Esophagus squamous epithelium (tissue), 5 donors: ENCODE measurements at regions not wholly inside any gene's neighbourhood (a gene's known extent, or its start where the extent isn't known, plus 50 kb on each side); places are given as distances from the start of the nearest gene placed in this dataset.

Experiments used
- DNase-seq: peaks from one replicate; lab custom pipeline; 2025; lab: John Stamatoyannopoulos, UW
- H3K27ac ChIP-seq, 4 donors: fragments of 200-600 bp; sonication (generic); one replicate each; pipeline ENCODE4 v1.5.1; 2016 to 2019; ENCODE audit warnings: mild to moderate bottlenecking in 1 of 4
- H3K27me3 ChIP-seq, 4 donors: fragments of 200-600 bp; sonication (generic); 1 replicate in 3 of 4; 2 replicates in 1 of 4; pipeline versions ENCODE4 v1.5.1 to v1.6.0; 2017 to 2021; ENCODE audit warnings: antibody characterized with exemption in 1 of 4
- H3K36me3 ChIP-seq, 3 donors: fragments of 200-600 bp; sonication (generic); one replicate each; pipeline ENCODE4 v1.5.1; 2016 to 2019
- H3K4me1 ChIP-seq, 3 donors: fragments of 200-600 bp; sonication (generic); one replicate each; pipeline ENCODE4 v1.5.1; 2017 to 2019
- H3K4me3 ChIP-seq, 4 donors: fragments of 200-600 bp; sonication (generic); 1 replicate in 3 of 4; 2 replicates in 1 of 4; pipeline ENCODE4 v1.5.1; 2016 to 2019; ENCODE audit warnings: mild to moderate bottlenecking in 2 of 4, moderate library complexity in 1 of 4
- H3K9me3 ChIP-seq, 3 donors: fragments of 200-600 bp; sonication (generic); one replicate each; pipeline ENCODE4 v1.5.1; 2016 to 2019
- CTCF ChIP-seq, 6 experiments: fragments of 450-650 bp in 4 of 6; fragments of 200-600 bp in 2 of 6; sonication (generic) in 2 of 6; IDR thresholded peaks; one replicate each; pipeline ENCODE4 v1.5.1; 2016 to 2019; ENCODE audit warnings: antibody characterized with exemption in 6 of 6, mild to moderate bottlenecking in 4 of 6, moderate library complexity in 4 of 6
- POLR2A ChIP-seq, 4 donors: fragments of 450-650 bp; IDR thresholded peaks; one replicate each; pipeline ENCODE4 v1.6.1; 2017; ENCODE audit warnings: antibody characterized with exemption in 4 of 4, mild to moderate bottlenecking in 4 of 4, moderate library complexity in 3 of 4
- WGBS, 2 donors: methylation state at CpG; one replicate each; pipeline ENCODE4 v1.1.5; 2018; 5-methylcytosine and 5-hydroxymethylcytosine counted together
- intact Hi-C: fragments of 100-400 bp; cut with DNase I; formaldehyde crosslinking; loops from one replicate; pipeline ENCODE4 v1.15.0; 2022
- donor health status: DM: yes; HTN: yes; CAD: no.

DNA sequence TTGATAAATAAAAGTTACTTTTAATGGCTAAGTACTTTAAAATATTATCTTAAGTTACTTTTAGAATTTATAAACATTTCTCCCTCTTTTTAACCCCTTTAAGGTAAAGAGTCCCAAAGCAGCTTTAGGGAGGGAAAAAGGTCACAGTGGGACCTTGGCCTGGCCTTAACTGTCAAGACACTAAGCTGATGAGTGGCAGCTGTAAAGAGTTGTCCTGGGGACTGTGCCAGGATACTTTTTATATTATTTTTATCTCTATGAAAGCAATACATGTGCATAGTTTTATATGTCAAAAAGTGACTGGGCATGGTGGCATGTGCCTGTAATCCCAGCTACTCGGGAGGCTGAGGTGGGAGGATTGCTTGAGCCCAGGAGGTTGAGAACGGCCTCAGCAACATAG lies 94.2 kb upstream of the RESF1 start:
- Histone ChIP-seq H3K4me3 (no peak overlapping the region), H3K36me3 (no peaks in the 10 kb centered on the region), H3K27me3 (no peaks in the 10 kb centered on the region), H3K27ac (no peak overlapping the region), H3K4me1 (no peaks in the 10 kb centered on the region), H3K9me3 (no peaks in the 10 kb centered on the region)
- DNase-seq: no peak
- TF ChIP-seq CTCF (IDR thresholded peaks at IDR 0.05) (no peak), POLR2A (IDR thresholded peaks at IDR 0.05) (no peak)
- intact Hi-C loops: no loop called here
- 48 to 69% methylated on average over 2 of the region's 2 CpGs for WGBS, 2 donors

DNA sequence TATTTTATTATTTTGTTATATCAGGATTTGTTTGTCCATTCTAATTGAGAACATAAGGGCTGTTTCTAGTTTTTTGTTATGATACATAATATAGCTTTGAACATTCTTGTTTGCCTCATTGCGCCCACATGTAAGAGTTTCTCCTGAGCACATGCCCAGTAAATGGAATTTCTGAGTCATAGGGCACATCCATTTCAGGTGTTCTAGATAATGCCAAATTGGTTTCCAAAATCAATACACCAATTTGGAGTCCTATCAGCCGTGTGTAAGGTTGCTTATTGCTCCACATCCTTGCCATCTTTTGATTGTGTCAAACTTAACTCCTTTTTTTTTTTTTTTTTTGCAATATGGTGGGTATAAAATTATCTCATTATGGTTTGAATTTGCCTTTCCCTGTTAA lies 97.9 kb upstream of the RESF1 start:
- no peaks in the 10 kb centered on the region for H3K9me3 ChIP-seq
- no peaks in the 10 kb centered on the region for H3K27me3 ChIP-seq
- WGBS, 2 donors: 35 to 77% methylated on average over 2 of the region's 2 CpGs
- no peak overlapping the region for H3K4me3 ChIP-seq
- H3K27ac ChIP-seq: no peak overlapping the region
- DNase-seq: no peak
- H3K36me3 ChIP-seq: no peaks in the 10 kb centered on the region
- H3K4me1 ChIP-seq: no peaks in the 10 kb centered on the region
- TF ChIP-seq POLR2A (IDR thresholded peaks at IDR 0.05) (no peak), CTCF (IDR thresholded peaks at IDR 0.05) (no peak)
- intact Hi-C loops: no loop called here

DNA sequence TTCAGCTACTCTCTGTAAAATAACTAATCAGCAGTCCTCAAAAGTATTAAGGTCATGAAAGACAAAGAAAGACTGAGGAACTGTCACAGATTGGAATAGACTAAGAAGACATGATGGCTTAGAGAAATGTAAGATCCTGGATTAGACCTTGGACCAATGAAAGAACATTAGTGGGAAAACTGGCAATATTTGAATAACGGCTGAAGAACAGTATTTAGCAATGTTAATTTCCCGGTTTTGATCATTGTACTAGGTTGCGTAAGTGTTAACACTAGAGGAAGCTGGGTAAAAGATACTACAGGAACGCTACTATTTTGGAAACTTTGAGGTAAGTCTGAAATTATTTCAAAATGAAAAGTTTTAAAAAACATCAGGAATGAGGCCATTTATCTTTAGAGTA lies 98.8 kb upstream of the RESF1 start:
- 77 to 81% methylated on average over 4 of the region's 4 CpGs for WGBS, 2 donors
- no peak for DNase-seq

GRCh38 chr12:31859232-31859977 lies 99.8 kb upstream of the RESF1 start:
- Histone ChIP-seq H3K4me3 (no peak overlapping the region), H3K27me3 (no peaks in the 10 kb centered on the region), H3K4me1 (no peaks in the 10 kb centered on the region), H3K27ac (no peak overlapping the region), H3K9me3 (no peaks in the 10 kb centered on the region), H3K36me3 (no peaks in the 10 kb centered on the region)
- WGBS, 2 donors: 72 to 77% methylated on average over 12 to 13 of the region's 13 CpGs
- no peak for DNase-seq
- no peak for TF ChIP-seq POLR2A (IDR thresholded peaks at IDR 0.05)
- no peak for TF ChIP-seq CTCF (IDR thresholded peaks at IDR 0.05)
- intact Hi-C loops: no loop called here

More for the DNA sequence above, 98.8 kb upstream of the RESF1 start:
- no peaks in the 10 kb centered on the region for H3K36me3 ChIP-seq
- intact Hi-C loops: no loop called here
- no peaks in the 10 kb centered on the region for H3K9me3 ChIP-seq
- no peak overlapping the region for H3K4me3 ChIP-seq
- H3K27me3 ChIP-seq: no peaks in the 10 kb centered on the region
- H3K27ac ChIP-seq: no peak overlapping the region
- no peaks in the 10 kb centered on the region for H3K4me1 ChIP-seq
- TF ChIP-seq CTCF (IDR thresholded peaks at IDR 0.05): no peak
- no peak for TF ChIP-seq POLR2A (IDR thresholded peaks at IDR 0.05)

- intact Hi-C loops: no loop called here
- TF ChIP-seq POLR2A (IDR thresholded peaks at IDR 0.05) (no peak), CTCF (IDR thresholded peaks at IDR 0.05) (no peak)
- Histone ChIP-seq H3K4me1 (no peaks in the 10 kb centered on the region), H3K27me3 (no peaks in the 10 kb centered on the region), H3K27ac (no peak overlapping the region), H3K4me3 (no peak overlapping the region), H3K36me3 (no peaks in the 10 kb centered on the region), H3K9me3 (peaks cover 0 to 11% (median 7%) of the 10 kb centered on the region in 3 donors)
- WGBS, 2 donors: 83 to 84% methylated on average over 5 of the region's 5 CpGs
- no peak for DNase-seq
Observed at GRCh38 chr12:31855427-31855826, 103.8 kb upstream of the RESF1 start.
